H1 (cell line): ENCODE measurements at regions not wholly inside any gene's neighbourhood (a gene's known extent, or its start where the extent isn't known, plus 50 kb on each side); places are given as distances from the start of the nearest gene placed in this dataset.

Source experiments
- BACH1 ChIP-seq: IDR thresholded peaks from 2 replicates; pipeline ENCODE4 v1.6.1; 2012; ENCODE audit warnings: low read length, improper control_type of control experiment
- MAX ChIP-seq: IDR thresholded peaks from 2 replicates; pipeline ENCODE4 v1.6.1; 2012; ENCODE audit warnings: inconsistent platforms
- TAF1 ChIP-seq: IDR thresholded peaks from 2 replicates; pipeline ENCODE4 v1.6.1; 2011; ENCODE audit warnings: mild to moderate bottlenecking, low read depth, low read length

GRCh38 chr3:145721273-145721805 lies 439.6 kb downstream of the PLOD2 start:
- TF ChIP-seq BACH1, result no peak
- TF ChIP-seq MAX, result no peak
- no peak for TF ChIP-seq TAF1
